ENCODE measurements at regions not wholly inside any gene's neighbourhood (a gene's known extent, or its start where the extent isn't known, plus 50 kb on each side); places are given as distances from the start of the nearest gene placed in this dataset.
"Not testable (repeated sequence)": the region's sequence is repeated elsewhere in the genome, so short reads cannot be mapped to it uniquely, and the experiment has no call there.

DNA sequence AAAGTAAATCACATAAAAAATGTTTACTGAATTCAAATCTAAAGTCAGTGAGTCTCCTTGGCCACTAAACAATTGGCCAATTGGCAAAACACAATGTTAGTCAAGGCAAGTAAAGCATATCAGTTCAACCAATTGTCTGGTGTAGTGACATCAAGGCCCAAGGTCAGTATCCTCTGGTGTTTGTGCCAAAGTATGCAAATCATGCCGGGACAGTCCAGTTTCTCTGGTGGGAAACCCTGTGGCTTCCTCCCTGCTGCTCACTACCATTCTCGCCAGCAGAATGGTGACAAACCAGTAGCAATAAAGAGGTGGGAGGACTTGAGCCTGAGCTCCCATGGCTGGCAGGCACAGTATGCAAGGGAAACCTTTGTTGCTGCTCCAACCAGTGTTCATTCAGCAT is 314.9 kb upstream of the FGF13 start:
- DNase-seq (ENCODE audit: low spot score) = no peak

- no peak for DNase-seq (ENCODE audit: low spot score)
Measured at GRCh38 chrX:139025816-139026215, 314.3 kb upstream of the FGF13 start.

- DNase-seq (ENCODE audit: low spot score) = no peak
Measured at GRCh38 chrX:139023531-139023930, 312.0 kb upstream of the FGF13 start.

- DNase-seq (ENCODE audit: low spot score) = no peak
Measured at GRCh38 chrX:139020801-139021200, 309.3 kb upstream of the FGF13 start.

DNA sequence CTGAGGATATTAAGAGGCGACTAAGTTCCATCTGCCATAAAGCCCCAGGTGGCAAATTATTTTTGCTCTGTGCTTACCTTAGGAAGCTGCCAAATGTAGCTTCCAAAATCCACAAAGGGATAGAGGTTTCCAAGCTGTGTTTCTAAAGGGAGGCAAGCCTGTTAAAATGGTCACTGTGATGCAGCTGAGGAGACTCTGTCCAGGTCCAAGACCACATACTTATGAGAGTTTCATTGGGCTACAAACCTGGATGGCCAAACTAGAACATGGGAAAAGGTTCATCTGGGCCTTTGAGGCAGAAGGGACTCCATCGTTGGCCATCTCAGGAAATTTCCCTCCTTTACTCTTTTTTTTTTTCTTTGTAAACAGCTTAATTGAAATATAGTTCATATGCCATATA is 306.9 kb upstream of the FGF13 start:
- DNase-seq (ENCODE audit: low spot score) = no peak

DNA sequence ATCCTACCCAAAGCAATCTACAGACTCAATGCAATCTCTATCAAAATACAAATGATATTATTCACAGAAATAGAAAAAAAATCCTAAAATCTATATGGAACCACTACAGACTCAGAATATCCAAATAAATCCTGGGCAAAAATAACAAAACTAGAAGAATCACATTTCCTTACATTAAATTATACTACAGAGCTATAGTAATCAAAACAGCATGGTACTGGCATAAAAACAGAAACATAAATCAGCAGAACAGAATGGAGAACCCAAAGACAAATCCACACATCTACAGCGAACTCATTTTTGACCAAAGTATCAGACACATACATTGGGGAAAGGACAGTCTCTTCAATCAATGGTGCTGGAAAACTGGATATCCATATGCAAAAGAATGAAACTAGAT is 304.1 kb upstream of the FGF13 start:
- no peak for DNase-seq (ENCODE audit: low spot score)

- DNase-seq (ENCODE audit: low spot score) = no peak
Measured at GRCh38 chrX:139008185-139008584, 296.7 kb upstream of the FGF13 start.

DNA sequence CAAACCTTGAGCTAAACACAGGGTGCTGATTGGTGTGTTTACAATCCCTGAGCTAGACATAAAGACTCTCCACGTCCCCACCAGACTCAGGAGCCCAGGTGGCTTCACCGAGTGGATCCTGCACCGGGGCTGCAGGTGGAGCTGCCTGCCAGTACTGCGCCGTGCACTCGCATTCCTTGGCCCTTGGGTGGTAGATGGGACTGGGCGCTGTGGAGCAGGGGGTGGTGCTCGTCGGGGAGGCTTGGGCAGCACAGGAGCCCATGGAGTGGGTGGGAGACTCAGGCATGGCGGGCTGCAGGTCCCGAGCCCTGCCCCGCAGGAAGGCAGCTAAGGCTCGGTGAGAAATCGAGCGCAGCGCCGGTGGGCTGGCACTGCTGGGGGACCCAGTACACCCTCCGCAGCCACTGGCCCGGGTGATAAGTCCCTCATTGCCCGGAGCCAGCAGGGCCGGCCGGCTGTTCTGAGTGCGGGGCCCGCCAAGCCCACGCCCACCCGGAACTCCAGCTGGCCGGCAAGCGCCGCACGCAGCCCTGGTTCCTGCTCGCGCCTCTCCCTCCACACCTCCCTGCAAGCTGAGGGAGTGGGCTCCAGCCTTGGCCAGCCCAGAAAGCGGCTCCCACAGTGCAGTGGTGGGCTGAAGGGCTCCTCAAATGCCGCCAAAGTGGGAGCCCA is 292.5 kb upstream of the FGF13 start:
- not testable (repeated sequence) for DNase-seq (ENCODE audit: low spot score)

- no peak for DNase-seq (ENCODE audit: low spot score)
Measured at GRCh38 chrX:139002319-139002718, 290.8 kb upstream of the FGF13 start.

- DNase-seq (ENCODE audit: low spot score) = no peak
Measured at GRCh38 chrX:138996268-138996667, 284.8 kb upstream of the FGF13 start.

GRCh38 chrX:138995458-138995857 is 283.9 kb upstream of the FGF13 start:
- DNase-seq (ENCODE audit: low spot score) = no peak

GRCh38 chrX:138990425-138990824 is 278.9 kb upstream of the FGF13 start:
- not testable (repeated sequence) for DNase-seq (ENCODE audit: low spot score)

- DNase-seq (ENCODE audit: low spot score) = no peak
Measured at GRCh38 chrX:138986866-138987265, 275.3 kb upstream of the FGF13 start.

- DNase-seq (ENCODE audit: low spot score) = no peak
Measured at GRCh38 chrX:138986235-138986634, 274.7 kb upstream of the FGF13 start.

GRCh38 chrX:138982365-138982764 is 270.8 kb upstream of the FGF13 start:
- no peak for DNase-seq (ENCODE audit: low spot score)

- no peak for DNase-seq (ENCODE audit: low spot score)
Measured at GRCh38 chrX:138964501-138964900, 253.0 kb upstream of the FGF13 start.

- DNase-seq (ENCODE audit: low spot score) = not testable (repeated sequence)
Measured at GRCh38 chrX:138962419-138962818, 250.9 kb upstream of the FGF13 start.

DNA sequence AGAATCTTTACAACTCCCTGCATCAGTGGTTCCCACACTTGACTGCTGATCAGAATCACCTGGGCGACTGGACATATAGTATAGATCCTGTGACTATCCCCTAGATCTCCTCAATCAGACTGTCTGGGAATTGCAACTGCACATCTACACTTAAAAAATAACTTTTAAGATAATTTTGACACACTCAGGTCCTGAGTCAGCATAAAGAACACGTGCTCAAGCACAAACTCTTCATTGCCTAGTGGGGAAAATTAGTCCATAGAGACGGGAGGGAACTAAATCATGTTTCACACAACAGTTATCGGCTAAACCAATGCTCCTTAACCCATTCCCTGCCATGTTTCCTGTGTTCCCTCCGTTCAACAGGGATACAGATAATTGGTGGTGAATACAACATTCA is 243.5 kb upstream of the FGF13 start:
- DNase-seq (ENCODE audit: low spot score) = no peak

- DNase-seq (ENCODE audit: low spot score) = no peak
Measured at GRCh38 chrX:138946926-138947325, 235.4 kb upstream of the FGF13 start.

GRCh38 chrX:138945219-138945618 is 233.7 kb upstream of the FGF13 start:
- DNase-seq (ENCODE audit: low spot score) = no peak

DNA sequence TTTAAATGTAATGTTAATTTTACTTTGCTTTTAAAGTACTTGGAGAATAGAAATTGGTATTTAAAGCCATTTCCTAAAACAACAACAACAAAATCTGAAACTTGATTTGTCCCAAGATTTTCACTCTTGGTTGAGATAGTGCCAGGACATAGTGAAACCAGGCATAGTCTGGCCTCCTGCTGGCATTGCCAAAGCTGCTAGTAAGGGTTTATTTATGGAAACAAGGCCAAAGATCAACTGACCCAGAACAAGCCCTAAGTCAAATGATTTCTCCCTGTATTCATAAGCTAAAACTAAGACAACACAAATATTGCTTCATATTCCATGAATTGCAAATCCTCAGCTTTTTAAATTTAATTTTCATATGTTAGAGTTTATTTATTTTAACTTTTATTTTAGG is 227.5 kb upstream of the FGF13 start:
- DNase-seq (ENCODE audit: low spot score) = no peak

GRCh38 chrX:138938003-138938402 is 226.5 kb upstream of the FGF13 start:
- no peak for DNase-seq (ENCODE audit: low spot score)

- no peak for DNase-seq (ENCODE audit: low spot score)
Measured at GRCh38 chrX:138931212-138931611, 219.7 kb upstream of the FGF13 start.

- no peak for DNase-seq (ENCODE audit: low spot score)
Measured at GRCh38 chrX:138930583-138930945, 219.0 kb upstream of the FGF13 start.
